ENCODE measurements at regions not wholly inside any gene's neighbourhood (a gene's known extent, or its start where the extent isn't known, plus 50 kb on each side); places are given as distances from the start of the nearest gene placed in this dataset.

DNA sequence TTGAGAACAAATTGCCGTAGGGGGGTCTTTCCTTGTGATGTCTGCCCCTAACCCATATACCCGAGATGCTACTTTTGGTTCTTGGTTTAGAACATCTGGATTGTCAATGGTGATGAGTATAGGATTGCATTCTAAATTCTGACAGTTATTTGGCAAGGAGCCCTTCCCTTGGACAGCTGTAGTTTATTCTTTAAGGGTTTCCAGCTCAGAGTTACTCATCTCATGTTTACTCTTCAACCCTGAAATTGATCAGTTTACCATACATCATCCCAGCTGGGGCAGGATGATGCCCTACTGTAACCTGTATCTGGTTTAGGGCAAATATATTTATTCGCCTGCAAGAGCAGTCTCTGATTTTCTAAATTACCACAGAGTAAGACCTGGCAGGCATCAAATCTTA lies 85.7 kb upstream of the XCR1 start:
- no peak for DNase-seq

DNA sequence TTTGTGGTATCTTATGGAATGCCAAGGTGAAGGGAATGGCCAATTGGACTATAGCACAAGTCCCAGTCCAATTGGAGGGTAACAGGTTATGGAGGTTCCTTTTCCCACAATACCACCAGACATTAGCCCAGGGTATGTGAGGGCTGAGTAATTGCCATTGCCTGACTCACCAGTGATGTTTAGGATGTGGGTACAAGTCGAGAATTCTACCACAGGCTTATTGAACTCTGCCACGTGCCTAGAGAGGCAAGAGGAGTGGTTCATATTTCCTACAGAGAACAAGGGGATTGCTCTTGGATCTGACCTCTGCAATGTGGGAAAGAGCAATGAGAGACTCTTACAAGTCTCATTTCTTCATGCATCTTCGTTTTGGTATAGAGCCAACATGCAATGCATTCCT lies 85.0 kb upstream of the XCR1 start:
- DNase-seq, result no peak

DNA sequence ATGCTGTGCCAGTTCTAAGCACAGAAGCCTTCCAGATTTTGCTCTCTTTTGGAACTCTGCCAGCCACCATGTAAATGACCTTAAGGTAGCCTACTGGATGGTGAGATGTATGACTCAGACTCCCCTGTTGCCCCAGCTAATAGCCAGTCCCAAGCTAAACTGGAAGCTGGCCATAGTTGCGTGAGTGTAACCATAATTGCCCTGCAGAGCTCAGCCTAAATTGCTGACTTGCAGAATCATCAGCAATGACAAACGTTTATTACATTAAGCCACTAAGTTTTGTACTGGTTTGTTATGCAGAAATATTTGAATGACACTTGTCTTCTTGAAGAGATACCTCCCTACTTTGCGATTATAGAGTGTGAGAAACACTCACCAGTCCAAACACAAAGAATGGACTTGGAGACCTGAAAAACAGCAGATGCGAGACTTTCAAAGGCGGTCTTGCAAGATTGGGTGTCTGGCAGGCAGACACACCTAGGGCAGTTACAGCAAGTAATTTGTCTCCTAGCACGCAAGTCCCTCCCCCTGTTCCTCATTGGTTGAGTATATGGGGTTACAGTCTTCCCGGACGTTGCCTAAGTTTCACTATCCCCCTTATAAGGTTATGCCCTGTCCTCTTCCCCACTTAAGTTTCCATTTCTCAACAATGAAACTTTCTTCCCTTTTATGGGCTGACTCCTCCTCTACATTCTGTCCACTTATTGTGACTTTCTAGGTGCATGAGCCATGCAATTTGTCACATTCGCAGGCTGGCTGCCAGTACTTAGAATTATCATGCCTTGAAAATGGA lies 83.6 kb upstream of the XCR1 start:
- DNase-seq, result no peak

DNA sequence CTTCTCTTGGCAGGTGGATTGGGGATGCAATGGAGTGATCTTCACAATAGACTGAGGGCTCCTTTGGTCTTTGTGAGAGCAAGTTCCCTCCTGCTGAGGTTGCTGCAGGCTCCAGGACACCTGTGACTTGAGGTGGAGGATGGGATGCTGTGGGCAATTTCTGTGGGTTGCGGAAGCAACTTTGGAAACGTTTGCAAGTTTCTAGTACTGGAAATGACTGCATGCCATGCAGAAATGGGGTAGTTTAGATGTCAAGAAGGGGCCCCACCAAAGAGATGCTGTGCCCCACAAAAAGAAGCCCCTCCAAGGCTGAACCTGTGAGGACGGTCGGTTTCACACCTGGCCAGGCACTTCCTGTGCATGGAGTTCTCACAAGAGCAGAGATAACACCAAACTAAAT lies 80.4 kb upstream of the XCR1 start:
- no peak for DNase-seq

DNA sequence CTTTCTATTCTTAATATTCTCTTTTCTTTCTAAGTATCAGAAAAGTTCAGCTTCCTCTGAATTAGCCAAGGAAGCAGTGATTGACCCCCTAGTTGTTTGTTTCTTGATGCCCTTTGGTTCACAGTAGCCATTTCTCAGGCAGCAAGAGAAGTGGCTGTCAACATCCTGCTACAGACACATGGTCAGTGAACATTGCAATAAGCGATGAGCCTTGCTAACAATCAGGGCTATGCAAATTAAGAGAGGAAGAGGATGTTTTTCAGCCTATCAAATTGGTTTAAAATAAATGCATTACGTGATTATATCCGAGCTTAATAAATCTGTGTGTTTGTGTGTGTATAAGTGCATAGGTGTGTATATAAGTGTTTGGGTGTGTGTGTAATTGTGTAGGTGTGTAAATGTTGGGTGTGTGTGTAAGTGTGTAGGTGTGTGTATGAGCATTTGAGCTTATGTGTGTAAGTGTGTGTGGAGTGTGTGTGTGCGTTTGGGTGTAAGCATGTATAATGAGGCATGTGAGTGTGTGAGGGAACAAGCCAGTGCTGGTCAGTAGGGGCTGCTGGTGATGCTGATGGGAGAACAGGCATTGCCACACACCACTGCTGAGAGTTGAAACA lies 78.1 kb upstream of the XCR1 start:
- DNase-seq, result no peak

DNA sequence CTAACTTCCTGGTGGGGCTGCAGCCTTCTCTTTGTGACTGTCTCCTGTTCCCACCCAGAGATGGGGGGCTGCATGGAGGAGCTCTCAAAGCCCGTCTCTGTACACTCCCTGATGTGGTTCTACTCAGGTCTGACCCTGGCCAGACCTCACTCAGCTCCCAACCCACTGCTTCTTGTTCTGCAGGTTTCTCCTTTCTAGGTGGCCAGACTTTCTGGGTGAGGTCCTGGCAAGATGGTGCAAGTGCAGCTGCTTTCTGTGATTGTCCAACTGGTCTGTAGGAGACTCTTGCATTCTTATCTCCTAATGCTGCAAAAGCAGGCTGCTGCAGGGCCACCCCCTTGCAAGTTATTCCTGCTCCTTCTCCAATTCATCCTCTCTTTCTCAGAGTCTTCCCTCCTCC lies 77.4 kb upstream of the XCR1 start:
- DNase-seq, result no peak

DNA sequence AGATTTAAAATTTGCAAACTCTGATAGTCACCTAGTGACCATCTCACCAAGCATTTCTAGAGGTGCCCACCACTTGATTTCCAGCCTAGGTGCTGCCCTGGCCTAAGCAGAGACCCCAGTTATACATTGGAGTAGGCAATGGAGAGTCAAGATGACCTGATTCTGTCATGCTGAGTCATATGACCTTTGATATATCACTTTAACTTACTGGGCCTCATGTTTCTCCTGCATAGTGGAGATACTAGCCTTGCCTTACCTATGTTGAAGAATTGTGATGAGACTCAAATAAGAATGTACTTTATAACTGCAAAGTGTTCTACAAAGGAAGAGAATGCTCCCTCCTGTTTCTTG lies 75.5 kb upstream of the XCR1 start:
- DNase-seq, result no peak

DNA sequence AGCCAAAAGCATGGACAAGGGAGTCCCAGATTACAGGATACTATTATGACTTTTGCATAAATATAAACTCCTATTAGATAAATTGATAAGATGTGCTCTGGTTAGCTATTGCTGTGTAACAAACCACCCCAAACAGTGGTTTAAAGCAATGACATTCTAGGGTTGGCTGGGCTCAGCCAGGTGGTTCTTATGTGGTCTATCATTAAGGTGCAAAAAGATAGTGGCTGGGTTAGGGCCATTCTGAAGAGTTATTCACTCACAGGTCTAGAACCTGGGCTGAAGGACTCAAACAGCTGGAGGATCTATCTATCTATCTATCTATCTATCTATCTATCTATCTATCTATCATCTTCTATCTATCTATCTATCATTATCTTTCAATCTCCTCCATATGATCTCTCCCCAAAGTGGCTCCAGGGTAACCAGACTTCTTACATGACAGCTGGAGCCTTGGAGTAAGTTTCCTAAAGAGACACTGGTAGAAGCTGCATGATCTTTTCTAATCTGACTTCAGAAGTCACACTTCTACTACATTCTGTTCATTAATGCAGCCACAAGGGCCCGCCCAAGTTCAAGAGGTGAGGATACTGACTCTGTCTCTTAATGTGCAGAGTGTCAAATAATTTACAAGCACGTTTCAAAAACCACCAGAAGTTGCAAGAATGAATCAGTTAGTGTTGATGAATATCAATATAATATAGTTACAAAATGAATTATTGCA lies 74.9 kb upstream of the XCR1 start:
- DNase-seq, result no peak

DNA sequence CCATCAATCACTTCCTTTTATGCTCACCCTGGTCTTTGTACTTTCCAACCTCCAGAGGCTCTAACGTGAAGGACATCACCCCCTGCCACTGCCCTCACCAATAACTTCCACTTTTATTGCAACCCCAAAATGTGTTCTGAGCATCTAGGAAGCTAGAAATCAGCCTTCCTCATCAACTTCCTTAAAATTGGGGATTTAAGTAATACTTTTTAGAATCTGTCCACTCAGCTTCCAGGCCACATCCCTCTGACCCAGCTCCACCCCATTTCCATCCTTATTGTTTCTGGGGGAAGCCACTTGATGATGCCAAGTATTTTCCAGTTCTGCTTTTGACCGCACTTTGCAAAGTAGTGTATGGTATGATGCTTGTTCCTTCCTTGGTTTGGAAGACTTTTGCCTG lies 73.5 kb upstream of the XCR1 start:
- no peak for DNase-seq

DNA sequence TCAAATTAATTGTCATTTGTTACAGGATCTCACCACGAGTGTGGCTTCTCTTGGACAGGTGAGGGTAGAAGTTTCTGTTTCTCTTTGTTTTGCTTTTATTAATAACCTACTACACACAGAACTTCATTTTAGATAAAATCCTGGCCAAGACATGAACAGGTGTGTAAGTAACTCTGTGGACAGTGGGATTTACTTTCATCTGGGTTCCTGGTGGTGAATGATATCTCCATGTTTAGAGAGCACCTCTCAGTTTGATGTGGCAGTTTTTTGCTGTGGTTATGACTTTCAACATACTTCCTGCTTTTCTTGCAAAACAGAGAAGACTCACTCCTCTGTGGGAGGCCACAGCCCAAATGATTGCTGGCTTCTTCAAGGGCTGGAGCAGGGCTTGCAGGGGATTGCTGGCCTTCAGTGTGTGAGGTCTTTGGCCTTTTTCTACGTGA lies 71.1 kb upstream of the XCR1 start:
- no peak for DNase-seq

DNA sequence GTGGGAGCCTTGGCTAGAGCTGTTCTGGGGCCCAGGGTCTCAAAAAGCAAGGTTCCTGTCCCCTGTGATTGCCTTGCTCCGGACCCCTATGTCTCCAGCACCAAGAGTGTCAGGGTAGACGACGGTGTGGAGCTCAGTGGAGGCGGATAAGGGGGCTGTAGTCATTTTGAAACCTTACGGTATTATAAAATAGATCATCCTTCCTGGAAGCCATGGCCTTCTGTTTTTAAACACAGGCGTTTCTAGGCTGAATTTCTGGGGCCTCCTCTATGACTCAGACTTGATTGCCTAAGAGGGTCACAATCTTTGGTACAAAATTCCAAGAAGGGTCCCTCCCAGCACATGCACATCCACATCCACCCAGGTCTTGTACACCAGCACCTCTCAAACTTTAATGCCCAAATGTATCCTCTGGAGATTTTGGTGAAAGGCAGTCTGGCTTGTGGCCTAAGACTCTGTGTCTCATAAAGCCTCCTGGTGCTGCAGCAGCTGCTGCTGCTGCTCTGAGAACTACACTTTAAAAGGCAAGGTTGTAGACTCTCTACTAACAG lies 70.5 kb upstream of the XCR1 start:
- no peak for DNase-seq

DNA sequence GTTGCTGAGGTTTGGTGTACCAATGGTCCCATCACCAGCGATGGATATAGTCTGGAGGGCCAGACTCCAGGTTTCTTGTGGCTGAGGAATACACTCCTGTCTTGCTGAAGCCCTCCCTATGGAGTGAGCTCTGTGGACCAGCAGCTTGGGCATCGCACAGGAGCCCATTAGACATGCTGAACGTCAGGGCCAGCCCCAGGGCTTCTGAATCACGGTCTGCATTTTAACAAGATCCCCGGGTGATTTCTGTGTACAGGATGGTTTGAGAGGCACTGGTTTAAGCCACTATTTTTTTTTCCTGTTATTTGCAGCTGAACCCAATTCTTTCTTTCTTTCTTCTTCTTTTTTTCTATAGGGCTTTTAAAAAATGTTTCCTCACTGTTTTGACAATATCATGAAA lies 69.5 kb upstream of the XCR1 start:
- no peak for DNase-seq

DNA sequence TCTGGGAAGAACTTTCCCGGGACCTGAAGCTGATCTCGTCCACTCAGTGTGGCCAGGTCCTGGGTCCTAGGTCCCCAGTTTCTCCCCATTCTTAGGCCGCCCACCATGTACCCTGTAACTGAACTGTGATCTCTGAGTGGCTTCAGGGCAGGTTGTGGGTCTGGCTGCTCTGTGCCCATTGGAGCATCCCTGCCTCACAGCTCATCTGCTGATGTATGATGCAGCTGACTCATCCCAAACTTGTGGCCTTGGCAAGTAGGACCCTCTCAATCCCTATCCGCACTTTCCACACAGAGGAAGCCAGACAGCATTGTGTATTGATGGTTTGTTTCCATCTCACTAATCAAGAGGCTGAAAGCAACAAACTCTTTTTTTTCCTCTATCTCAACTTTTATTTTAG lies 69.1 kb upstream of the XCR1 start:
- DNase-seq, result no peak

DNA sequence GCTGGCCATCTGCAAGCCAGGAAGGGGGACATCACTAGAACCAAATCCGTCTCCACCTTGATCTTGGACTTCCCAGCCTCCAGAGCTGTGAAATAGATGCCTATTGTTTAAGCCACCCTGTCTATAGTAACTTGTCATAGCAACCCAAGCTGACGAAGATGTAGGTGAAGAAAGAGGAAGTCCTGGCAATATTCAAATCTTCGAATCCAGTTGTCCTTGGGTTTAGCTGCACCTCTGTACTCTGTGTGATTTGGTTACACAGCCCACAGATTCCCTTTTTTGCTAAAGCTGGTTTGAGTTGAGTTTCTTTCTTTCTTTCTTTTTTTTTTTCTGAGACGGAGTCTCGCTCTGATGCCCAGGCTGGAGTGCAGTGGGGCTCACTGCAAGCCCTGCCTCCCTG lies 68.0 kb upstream of the XCR1 start:
- DNase-seq, result no peak

DNA sequence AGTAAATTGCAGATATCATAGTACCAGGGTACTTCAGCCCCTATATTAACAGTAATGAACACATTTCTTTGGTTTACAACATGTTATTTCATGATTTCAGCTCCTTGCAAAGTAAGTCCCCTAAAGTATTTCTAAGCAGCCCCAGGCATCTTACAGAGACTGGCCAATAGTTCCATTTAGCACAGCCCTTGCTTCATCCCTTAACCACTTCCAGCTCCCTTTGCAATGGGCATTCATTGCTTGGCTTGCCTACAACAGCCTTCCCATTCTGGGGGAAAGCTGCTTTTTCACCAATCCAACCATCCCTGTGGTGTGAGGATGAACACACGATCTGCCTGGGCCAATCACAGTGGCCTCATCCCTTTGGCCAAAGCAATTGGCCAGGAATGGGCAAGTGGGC lies 67.2 kb upstream of the XCR1 start:
- DNase-seq, result no peak

DNA sequence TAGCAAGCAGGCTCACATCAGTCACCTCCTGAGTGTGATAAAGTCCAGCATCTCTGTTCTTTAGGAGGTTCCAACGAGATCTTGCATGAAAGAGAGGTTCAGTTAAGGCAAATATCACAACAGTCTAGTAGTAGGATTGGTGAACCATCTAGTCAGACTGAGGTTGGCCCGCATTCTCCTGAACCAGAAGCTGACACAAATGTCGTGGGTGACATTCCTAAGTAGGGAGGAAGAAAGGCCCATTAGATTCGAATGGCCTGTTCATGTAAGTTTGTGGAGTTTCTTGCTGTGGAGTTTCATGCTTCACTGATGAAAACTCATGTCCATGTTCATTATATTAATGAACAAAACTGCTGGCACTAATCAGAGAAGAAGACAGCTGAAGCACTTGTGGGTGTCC lies 66.7 kb upstream of the XCR1 start:
- DNase-seq, result no peak

DNA sequence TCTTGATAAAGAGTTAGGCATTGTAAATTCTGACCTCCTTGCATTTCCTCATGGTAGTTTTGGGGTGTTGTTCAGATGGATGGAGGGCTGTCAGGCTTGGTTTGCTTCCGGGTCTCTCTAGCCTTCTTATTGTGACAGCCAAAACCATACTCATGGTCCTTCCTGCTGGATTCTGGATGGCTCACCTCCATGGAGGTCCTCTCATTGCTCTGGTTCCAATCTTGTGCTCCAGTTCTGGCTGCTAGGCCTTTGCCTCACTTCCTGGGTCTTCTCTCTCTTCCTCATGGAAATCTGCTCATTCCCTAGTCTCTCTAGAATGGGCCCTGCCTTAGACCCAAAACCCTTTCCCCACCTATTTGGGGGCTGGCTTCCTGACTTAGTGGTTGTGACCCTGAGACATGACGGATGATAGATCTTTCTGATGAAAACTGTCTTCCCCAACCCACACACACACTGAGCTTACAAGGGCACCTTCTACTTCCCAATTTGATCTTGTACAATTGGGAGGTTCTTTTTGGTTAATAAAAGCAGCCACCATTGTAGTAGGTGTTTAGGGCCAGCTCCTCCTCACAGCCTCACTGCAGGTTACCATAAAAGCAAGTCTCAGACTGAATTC lies 66.2 kb upstream of the XCR1 start:
- DNase-seq, result no peak

DNA sequence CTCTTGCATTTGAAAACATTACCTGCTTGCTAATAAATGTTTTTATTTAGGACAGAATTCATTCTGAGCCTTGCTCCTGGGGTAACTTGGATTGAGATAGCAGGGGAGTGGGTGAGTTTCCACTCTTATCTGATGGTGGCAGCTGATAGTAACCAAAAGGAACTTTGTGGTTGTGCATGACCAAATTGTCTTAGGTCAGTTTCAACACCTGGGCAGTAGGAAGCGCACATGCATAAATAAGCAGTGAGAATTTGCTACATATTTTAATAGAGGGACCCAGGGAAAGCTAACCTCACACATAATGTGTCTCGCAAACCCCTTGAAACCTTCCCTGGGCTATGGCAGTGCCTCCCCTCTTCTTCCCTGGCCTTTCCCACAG lies 65.4 kb upstream of the XCR1 start:
- no peak for DNase-seq

DNA sequence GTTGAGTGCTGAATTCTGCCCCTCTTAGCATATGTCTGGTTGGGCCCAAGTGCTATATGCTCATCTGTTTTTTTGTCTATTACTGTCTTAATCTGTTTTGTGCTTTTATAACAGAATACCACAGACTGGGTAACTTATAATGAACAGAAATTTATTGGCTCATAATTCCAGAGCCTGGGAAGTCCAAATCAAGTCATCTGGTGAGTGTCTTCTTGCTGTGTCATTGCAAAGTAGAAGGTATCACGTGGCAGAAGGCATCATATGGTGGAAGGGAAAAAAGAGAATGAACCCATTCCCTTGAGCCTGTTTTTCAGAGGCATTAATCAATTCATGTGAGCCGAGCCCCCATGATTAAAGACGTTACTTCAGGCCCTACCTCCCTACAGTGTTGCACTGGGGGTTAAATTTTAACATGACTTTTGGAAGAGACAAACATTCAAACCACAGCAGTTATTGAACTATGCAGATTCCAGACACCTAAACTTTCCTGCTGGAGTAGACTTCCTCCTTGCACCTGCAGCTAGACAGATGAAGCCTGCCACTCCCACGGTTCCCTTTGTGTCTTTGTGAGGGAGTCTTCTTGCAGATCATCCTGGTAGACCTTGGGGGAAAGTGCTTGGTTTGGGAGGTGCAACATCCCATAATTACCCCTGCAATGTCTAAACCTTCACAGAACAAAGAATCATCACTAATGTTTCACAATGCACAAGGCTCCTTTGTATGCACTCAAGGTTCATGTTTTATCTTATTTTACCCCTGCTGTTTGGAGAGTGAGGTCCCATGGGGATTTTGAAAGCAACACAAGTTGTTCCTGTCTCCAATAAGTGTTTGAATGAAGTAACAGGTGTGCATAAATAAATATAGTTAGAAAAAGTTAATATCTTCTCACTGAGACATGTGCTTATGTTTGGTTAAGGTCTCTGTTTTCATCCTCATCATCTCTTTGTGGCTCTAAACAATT lies 64.7 kb upstream of the XCR1 start:
- DNase-seq, result no peak

DNA sequence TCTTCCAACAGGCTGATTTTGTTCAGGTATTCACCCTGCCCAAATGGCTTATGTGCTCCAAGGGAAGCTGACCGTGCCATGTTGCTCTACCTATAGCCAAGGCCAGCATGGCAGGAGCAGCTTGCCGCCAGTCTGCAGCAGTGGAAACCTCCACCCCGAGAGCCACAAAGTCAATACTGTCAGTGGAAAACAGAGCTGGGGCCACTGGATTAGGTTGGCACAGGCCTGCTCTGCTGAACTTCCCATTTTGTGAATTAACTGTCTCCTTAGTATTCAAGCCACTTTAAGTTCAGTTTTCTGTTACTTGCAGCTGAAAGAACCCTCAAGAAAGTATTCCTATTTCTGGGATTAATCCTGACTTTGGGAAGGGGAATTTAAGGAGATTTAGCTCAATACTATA lies 63.8 kb upstream of the XCR1 start:
- DNase-seq, result no peak

DNA sequence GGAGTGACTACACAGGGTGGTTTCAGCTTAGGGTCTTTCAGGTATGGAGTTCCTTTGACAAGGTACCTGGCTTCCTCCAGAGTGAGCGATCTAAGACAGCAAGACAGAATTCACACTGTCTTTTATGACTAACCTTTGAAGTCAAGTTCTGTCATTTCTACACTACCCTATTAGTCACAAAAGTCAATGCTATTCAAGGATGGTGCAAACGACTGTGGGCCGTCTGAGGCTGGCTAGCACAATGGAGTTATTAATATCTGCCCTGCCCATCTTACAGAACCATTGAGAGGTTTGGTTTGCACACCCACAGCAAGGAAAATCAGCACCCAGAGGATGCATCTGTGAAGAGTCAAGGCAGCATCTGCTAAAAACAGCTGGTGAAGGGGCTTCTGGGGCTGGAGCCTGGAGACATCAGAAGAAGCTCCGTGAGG lies 62.9 kb upstream of the XCR1 start:
- no peak for DNase-seq

DNA sequence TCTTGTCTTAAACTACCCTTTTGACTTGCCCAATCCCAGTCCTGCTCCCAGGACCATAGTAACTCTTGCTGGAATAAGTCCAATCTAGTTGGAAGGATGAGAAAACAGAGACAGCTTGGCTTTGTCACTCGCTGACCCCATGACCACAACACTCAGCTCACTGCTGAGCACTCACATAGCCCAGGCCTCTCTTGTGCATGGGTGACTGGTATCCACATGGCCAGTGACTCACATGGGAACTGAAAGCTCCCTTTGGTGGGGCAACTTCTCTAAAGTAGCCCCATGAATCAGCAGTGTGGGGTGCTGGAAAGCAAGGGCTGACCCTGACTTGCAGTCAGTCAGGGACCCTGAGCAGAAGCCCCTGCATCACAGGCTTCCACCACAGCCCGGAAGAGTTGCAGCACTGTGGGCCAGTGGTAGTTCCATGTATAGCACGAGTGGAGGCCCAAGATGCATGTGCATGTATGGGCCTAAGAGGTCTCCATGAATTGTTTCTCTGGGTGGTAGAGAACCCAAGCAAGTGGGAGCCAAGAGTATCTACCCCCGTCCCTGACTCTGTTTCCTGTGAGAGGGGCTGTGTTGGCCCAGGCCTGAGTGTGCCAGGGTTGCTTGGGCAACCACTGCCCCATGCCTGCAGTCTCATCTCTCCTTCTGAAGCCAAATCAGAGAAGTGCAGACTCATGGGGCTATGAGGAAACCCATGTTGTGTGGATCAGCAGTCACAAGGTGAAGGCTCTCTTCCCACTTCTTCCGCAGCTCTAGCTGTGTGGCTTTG lies 62.1 kb upstream of the XCR1 start:
- DNase-seq, result no peak

Data from NCI-H2171 treated with DMSO at 0.1 percent for 48 hours (cell line).